ENCODE measurements at regions not wholly inside any gene's neighbourhood (a gene's known extent, or its start where the extent isn't known, plus 50 kb on each side); places are given as distances from the start of the nearest gene placed in this dataset.

DNA sequence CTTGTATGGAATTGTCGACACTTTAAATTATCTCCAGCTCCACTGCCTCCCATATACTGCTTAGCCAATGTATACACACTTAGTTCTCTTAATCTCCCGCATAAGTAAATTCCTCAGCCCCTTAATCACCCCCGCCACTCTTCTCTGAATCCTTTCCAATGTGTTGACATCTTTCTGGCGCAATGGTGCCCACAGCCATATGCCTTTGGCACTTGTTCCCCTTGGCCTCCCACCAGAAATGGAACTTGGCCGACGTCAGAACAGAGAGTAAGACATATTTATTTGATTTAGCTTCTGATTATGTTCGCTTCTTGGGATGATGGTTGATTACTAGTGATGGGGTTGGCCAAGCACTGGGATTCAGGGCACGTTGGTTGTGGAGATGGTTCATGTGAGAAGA lies 1089.3 kb upstream of the CELF4 start:
- no peak for DNase-seq (ENCODE audit: low read depth)
- H3K4me3 ChIP-seq (ENCODE audit: low read depth, low read length), result no peak overlapping the region
- no peak for TF ChIP-seq POLR2A (IDR thresholded peaks at IDR 0.05; ENCODE audit: extremely low read depth, insufficient read length)
- TF ChIP-seq, protein P1, sequence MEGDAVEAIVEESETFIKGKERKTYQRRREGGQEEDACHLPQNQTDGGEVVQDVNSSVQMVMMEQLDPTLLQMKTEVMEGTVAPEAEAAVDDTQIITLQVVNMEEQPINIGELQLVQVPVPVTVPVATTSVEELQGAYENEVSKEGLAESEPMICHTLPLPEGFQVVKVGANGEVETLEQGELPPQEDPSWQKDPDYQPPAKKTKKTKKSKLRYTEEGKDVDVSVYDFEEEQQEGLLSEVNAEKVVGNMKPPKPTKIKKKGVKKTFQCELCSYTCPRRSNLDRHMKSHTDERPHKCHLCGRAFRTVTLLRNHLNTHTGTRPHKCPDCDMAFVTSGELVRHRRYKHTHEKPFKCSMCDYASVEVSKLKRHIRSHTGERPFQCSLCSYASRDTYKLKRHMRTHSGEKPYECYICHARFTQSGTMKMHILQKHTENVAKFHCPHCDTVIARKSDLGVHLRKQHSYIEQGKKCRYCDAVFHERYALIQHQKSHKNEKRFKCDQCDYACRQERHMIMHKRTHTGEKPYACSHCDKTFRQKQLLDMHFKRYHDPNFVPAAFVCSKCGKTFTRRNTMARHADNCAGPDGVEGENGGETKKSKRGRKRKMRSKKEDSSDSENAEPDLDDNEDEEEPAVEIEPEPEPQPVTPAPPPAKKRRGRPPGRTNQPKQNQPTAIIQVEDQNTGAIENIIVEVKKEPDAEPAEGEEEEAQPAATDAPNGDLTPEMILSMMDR (IDR thresholded peaks at IDR 0.05; ENCODE audit: low read depth, low read length), result no peak
- TF ChIP-seq MYC (IDR thresholded peaks at IDR 0.05; ENCODE audit: low read depth, low read length), result no peak
- no peak for TF ChIP-seq MAX (IDR thresholded peaks at IDR 0.05; ENCODE audit: low read depth, low read length)

- TF ChIP-seq MYC (IDR thresholded peaks at IDR 0.05; ENCODE audit: low read depth, low read length) (no peak), MAX (IDR thresholded peaks at IDR 0.05; ENCODE audit: low read depth, low read length) (no peak), POLR2A (IDR thresholded peaks at IDR 0.05; ENCODE audit: extremely low read depth, insufficient read length) (no peak)
- TF ChIP-seq, protein P1 (IDR thresholded peaks at IDR 0.05; ENCODE audit: low read depth, low read length), result no peak
- no peak for DNase-seq (ENCODE audit: low read depth)
- H3K4me3 ChIP-seq (ENCODE audit: low read depth, low read length), result no peak overlapping the region
Measured at GRCh38 chr18:38651736-38652135, 1086.1 kb upstream of the CELF4 start.

- DNase-seq (ENCODE audit: low read depth), result no peak
- TF ChIP-seq POLR2A (IDR thresholded peaks at IDR 0.05; ENCODE audit: extremely low read depth, insufficient read length), result no peak
- no peak for TF ChIP-seq MAX (IDR thresholded peaks at IDR 0.05; ENCODE audit: low read depth, low read length)
- no peak for TF ChIP-seq MYC (IDR thresholded peaks at IDR 0.05; ENCODE audit: low read depth, low read length)
- TF ChIP-seq, protein P1 (IDR thresholded peaks at IDR 0.05; ENCODE audit: low read depth, low read length), result no peak
- H3K4me3 ChIP-seq (ENCODE audit: low read depth, low read length), result no peak overlapping the region
Measured at GRCh38 chr18:38648179-38648578, 1082.6 kb upstream of the CELF4 start.

DNA sequence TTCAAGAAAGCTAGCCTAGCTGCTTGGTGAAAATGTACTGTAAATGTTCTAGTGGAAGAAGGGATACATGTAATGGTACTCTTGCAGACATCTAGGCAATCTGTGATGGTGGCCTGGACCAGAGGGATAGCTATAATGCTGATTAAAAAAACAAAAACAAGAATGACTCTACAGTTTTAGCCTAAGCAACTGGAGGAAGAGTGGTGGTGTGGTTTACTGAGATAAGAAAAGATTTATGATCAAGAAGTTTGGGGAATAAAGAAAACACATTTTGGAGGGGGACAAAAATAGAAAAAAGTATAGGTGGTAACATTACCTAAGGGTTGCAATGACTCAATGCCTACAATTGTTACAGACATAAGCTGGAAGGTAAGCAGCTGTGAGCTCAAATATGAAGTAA lies 1080.7 kb upstream of the CELF4 start:
- no peak for DNase-seq (ENCODE audit: low read depth)
- TF ChIP-seq MAX (IDR thresholded peaks at IDR 0.05; ENCODE audit: low read depth, low read length) (no peak), POLR2A (IDR thresholded peaks at IDR 0.05; ENCODE audit: extremely low read depth, insufficient read length) (no peak), MYC (IDR thresholded peaks at IDR 0.05; ENCODE audit: low read depth, low read length) (no peak)
- TF ChIP-seq, protein P1 (IDR thresholded peaks at IDR 0.05; ENCODE audit: low read depth, low read length), result no peak

DNA sequence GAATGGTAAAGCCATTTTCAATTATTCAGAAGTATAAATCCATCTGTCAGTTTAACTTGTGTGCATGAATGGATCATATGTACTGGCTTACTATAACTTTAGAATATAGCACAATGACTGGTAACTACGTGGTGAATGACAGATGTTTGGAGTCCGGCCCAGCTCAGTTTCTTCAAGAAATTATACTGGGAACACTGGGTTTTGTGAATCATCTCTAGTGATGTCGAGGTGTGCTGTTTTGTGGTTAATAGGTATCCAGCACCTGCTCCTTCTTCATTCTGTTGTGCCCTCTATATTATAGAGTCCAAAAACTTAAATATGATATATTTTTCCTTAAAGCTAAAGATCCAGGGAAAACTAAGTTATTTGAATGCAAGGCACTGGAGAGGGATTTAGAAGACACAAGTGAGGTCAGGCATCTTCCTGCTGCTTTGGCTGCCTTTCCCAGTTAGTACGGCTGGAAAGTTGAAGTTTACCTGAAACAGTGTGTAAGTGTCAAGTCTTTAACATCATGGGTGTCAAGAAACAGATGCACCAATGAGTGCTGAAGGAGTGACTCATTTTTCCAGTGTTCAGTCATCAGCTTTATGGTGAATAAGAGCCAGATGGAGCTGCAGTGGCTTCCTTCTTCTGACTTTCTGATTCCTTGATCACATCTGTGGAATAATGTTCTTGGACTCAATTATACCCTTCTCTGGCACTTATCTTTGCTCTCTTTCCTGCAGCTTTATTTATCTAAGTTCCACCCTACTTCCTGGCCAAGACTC lies 1079.5 kb upstream of the CELF4 start:
- no peak for DNase-seq (ENCODE audit: low read depth)
- no peak for TF ChIP-seq MYC (IDR thresholded peaks at IDR 0.05; ENCODE audit: low read depth, low read length)
- no peak for TF ChIP-seq MAX (IDR thresholded peaks at IDR 0.05; ENCODE audit: low read depth, low read length)
- TF ChIP-seq, protein P1 (IDR thresholded peaks at IDR 0.05; ENCODE audit: low read depth, low read length), result no peak
- no peak for TF ChIP-seq POLR2A (IDR thresholded peaks at IDR 0.05; ENCODE audit: extremely low read depth, insufficient read length)
- H3K4me3 ChIP-seq (ENCODE audit: low read depth, low read length), result no peak overlapping the region

More for the DNA sequence above, 1080.7 kb upstream of the CELF4 start:
- H3K4me3 ChIP-seq (ENCODE audit: low read depth, low read length), result no peak overlapping the region
